GM06990 (cell line): ENCODE measurements at regions not wholly inside any gene's neighbourhood (a gene's known extent, or its start where the extent isn't known, plus 50 kb on each side); places are given as distances from the start of the nearest gene placed in this dataset.

ENCODE experiments used
- DNase-seq: peaks from one replicate; pipeline ENCODE4 v3.0.0-alpha.2; 2011; ENCODE audit not compliant: insufficient read length; ENCODE audit errors: extremely low read depth
- H3K27me3 ChIP-seq: replicated peaks from 2 replicates; pipeline ENCODE4 v1.6.0; 2011; ENCODE audit warnings: low read length; ENCODE audit not compliant: control insufficient read depth, insufficient read depth
- H3K36me3 ChIP-seq: 2 replicates; pipeline ENCODE4 v1.5.1; 2011; ENCODE audit warnings: low read length; ENCODE audit not compliant: control insufficient read depth, insufficient read depth
- H3K4me3 ChIP-seq: replicated peaks from 2 replicates; pipeline ENCODE4 v1.5.1; 2011; ENCODE audit warnings: low read depth, mild to moderate bottlenecking, control low read depth, low read length
- TF ChIP-seq, protein P1 (sequence below): IDR thresholded peaks from 2 replicates; pipeline ENCODE4 v1.5.1; 2011; ENCODE audit warnings: low read length, control low read depth, mild to moderate bottlenecking, inconsistent platforms; ENCODE audit not compliant: insufficient read depth, poor library complexity, severe bottlenecking

DNA sequence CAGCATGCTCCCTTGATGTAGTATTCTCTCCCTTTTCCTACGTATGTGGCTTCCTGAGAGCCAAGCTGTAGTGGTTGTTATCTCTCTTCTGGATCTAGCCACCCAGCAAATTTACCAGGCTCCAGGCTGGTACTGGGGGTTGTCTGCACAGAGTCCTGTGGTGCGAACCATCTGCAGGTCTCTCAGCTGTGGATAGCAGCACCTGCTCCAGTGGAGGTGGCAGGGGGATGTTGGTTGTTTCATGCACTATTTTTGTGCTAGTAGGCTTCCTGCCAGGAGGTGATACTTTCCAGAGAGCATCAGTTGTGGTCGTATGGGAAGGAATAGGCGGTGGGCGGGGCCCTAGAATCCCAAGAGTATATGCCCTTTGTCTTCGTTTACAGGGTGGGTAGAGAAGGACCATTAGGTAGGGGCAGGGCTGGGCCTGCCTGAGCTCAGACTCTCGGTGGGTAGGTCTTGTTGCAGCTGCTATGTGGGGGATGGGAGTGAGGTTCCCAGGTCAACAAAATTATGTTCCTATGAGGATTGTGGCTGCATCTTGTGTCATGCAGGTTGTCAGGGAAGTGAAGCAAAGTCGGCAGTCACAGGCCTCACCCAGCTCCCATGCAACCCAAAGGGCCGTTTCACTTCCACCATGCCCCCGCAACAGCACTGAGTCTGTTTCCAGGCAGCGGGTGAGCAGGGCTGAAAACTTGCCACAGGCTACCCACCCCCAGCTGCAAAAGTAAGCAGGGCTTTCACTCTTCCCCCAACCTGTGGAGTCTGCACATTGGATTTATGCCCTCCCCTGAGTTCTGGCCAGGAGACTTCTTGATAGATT is 1139.5 kb downstream of the BCL11A start:
- Histone ChIP-seq H3K4me3 (no peak overlapping the region), H3K27me3 (no peaks in the 10 kb centered on the region), H3K36me3 (no peaks in the 10 kb centered on the region)
- TF ChIP-seq, protein P1, sequence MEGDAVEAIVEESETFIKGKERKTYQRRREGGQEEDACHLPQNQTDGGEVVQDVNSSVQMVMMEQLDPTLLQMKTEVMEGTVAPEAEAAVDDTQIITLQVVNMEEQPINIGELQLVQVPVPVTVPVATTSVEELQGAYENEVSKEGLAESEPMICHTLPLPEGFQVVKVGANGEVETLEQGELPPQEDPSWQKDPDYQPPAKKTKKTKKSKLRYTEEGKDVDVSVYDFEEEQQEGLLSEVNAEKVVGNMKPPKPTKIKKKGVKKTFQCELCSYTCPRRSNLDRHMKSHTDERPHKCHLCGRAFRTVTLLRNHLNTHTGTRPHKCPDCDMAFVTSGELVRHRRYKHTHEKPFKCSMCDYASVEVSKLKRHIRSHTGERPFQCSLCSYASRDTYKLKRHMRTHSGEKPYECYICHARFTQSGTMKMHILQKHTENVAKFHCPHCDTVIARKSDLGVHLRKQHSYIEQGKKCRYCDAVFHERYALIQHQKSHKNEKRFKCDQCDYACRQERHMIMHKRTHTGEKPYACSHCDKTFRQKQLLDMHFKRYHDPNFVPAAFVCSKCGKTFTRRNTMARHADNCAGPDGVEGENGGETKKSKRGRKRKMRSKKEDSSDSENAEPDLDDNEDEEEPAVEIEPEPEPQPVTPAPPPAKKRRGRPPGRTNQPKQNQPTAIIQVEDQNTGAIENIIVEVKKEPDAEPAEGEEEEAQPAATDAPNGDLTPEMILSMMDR: no peak
- DNase-seq: no peak

DNA sequence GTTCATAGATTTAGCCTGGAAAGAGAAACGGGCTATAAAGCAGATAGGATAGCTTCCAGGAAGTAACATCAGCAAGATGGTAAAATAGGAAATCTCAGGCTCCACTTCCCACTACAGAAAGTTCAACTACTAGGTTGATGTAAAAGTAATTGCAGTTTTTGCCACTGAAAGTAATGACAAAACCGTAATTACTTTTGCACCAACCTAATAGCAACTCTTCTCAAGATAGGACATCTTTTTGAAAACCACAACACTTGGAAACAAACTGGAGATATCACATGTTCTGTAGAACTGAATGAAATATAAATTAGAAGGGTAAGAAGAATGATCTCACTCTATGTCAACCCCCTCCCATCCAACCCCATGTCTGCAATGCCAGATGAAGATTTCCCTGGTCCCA is 1154.3 kb downstream of the BCL11A start:
- no peaks in the 10 kb centered on the region for H3K27me3 ChIP-seq
- TF ChIP-seq, protein P1: no peak
- no peaks in the 10 kb centered on the region for H3K36me3 ChIP-seq
- H3K4me3 ChIP-seq: no peak overlapping the region
- DNase-seq: no peak

DNA sequence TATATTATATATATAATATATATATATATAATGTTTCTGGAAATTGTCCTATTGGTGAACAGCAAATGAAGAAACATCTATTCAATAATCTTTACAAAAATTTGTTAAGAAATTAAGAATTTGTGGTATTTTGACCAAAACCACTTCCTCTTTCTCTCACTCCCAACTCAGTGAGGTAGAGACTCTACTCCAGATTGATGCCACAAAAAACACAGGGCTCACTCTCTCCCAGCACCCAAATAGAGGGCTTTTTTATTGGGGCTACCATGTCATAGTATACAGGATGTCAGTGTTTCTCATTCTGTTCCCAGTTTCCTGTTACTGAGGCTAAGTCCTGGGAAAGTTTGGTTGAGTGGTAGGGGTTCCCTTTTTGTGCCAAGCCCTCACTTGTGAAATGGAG is 1155.4 kb downstream of the BCL11A start:
- Histone ChIP-seq H3K4me3 (no peak overlapping the region), H3K27me3 (no peaks in the 10 kb centered on the region), H3K36me3 (no peaks in the 10 kb centered on the region)
- TF ChIP-seq, protein P1: no peak
- no peak for DNase-seq

DNA sequence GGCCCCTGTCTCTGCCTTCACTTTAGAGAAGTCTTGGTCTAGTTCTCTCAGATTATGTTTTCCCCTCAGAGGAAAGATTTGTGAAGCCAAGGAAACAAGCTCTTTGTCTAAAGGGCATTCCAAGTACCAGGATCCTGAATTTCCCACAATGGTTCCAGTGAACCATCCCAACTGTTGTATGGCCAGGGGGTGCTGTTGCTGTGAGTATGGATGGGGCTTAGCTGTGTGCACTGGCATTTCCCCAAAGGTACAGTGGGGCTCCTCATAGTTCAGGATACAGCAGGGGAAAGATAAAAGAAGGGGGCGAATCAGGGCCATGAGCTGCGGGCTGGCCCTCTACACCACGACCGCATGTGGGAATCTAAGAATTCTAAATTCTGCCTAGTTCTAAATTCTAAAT is 1154.0 kb upstream of the FANCL start:
- Histone ChIP-seq H3K36me3 (no peaks in the 10 kb centered on the region), H3K27me3 (no peaks in the 10 kb centered on the region), H3K4me3 (no peak overlapping the region)
- TF ChIP-seq, protein P1: no peak
- DNase-seq: no peak

DNA sequence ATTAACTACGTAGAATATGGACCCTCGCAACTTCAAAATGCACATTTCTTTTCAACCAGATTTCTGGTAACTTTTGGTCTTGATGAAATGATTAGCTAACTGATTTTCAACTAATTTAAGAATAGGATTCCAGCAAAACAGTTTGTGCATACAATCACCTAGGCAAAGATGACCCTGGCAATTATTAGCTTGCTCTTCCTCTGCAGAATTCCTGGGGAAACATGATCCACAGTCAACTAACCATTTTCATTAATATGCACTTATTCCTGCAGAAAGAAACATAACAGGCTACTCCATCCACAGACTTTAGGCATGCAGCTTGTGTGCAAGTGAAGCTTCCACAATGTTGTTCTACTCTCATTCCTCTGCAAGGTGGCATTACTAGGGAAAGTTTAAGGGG is 1150.8 kb upstream of the FANCL start:
- no peaks in the 10 kb centered on the region for H3K36me3 ChIP-seq
- TF ChIP-seq, protein P1: no peak
- DNase-seq: no peak
- H3K27me3 ChIP-seq: no peaks in the 10 kb centered on the region
- no peak overlapping the region for H3K4me3 ChIP-seq
